Mesodermal cell (in vitro differentiated cells): ENCODE measurements at regions not wholly inside any gene's neighbourhood (a gene's known extent, or its start where the extent isn't known, plus 50 kb on each side); places are given as distances from the start of the nearest gene placed in this dataset.
"Not testable (repeated sequence)": the region's sequence is repeated elsewhere in the genome, so short reads cannot be mapped to it uniquely, and the experiment has no call there.

ENCODE experiments used
- H3K27ac ChIP-seq: 2 replicates; pipeline ENCODE4 v1.7.0; 2013; ENCODE audit warnings: mild to moderate bottlenecking, low read depth, low read length, moderate library complexity; ENCODE audit not compliant: severe bottlenecking
- H3K36me3 ChIP-seq: 2 replicates; pipeline ENCODE4 v1.7.1; 2013; ENCODE audit warnings: mild to moderate bottlenecking, low read length, moderate library complexity; ENCODE audit not compliant: control insufficient read depth, insufficient read depth
- H3K4me1 ChIP-seq: one replicate; pipeline ENCODE4 v1.7.1; 2013; ENCODE audit warnings: mild to moderate bottlenecking, low read length; ENCODE audit not compliant: insufficient read depth, control insufficient read depth, poor library complexity, severe bottlenecking
- H3K4me3 ChIP-seq: 2 replicates; pipeline ENCODE4 v1.7.0; 2013; ENCODE audit warnings: low read length, control low read depth, mild to moderate bottlenecking; ENCODE audit not compliant: insufficient read depth, poor library complexity, severe bottlenecking; ENCODE audit errors: extremely low read depth
- H3K9me3 ChIP-seq: 2 replicates; pipeline ENCODE4 v1.7.1; 2013; ENCODE audit warnings: mild to moderate bottlenecking, low read length, moderate library complexity; ENCODE audit not compliant: control insufficient read depth
- WGBS, 2 experiments: methylation state at CpG; one replicate each; pipeline ENCODE4 v1.1.5; 2013; ENCODE audit warnings: missing lambda C conversion rate in 2 of 2; ENCODE audit not compliant: insufficient coverage in 2 of 2; 5-methylcytosine and 5-hydroxymethylcytosine counted together

GRCh38 chr9:90137801-90138200 is 504.8 kb downstream of the DIRAS2 start:
- no peaks in the 10 kb centered on the region for H3K4me1 ChIP-seq
- H3K27ac ChIP-seq = no peak overlapping the region
- H3K36me3 ChIP-seq = no peaks in the 10 kb centered on the region
- H3K4me3 ChIP-seq = no peak overlapping the region
- WGBS, 2 experiments = 83% methylated on average over 1 of the region's 1 CpG; no CpG with 5 or more reads in 1 of the 2 experiments
- H3K9me3 ChIP-seq = no peaks in the 10 kb centered on the region

- H3K4me3 ChIP-seq = no peak overlapping the region
- 80 to 94% methylated on average over 5 to 7 of the region's 7 CpGs for WGBS, 2 experiments
Observed at GRCh38 chr9:90140131-90140818, 502.3 kb downstream of the DIRAS2 start.

GRCh38 chr9:90141723-90142122 is 500.9 kb downstream of the DIRAS2 start:
- Histone ChIP-seq H3K4me3 (no peak overlapping the region), H3K36me3 (no peaks in the 10 kb centered on the region), H3K4me1 (no peaks in the 10 kb centered on the region), H3K9me3 (no peaks in the 10 kb centered on the region), H3K27ac (no peak overlapping the region)
- WGBS, 2 experiments = 60% methylated on average over 1 of the region's 5 CpGs; no CpG with 5 or more reads in 1 of the 2 experiments

More at GRCh38 chr9:90140131-90140818, 502.3 kb downstream of the DIRAS2 start:
- Histone ChIP-seq H3K4me1 (no peaks in the 10 kb centered on the region), H3K9me3 (no peaks in the 10 kb centered on the region), H3K27ac (no peak overlapping the region), H3K36me3 (no peaks in the 10 kb centered on the region)

GRCh38 chr9:90142580-90142979 is 500.0 kb downstream of the DIRAS2 start:
- 21 to 24% methylated on average over 3 to 5 of the region's 5 CpGs for WGBS, 2 experiments
- Histone ChIP-seq H3K36me3 (no peaks in the 10 kb centered on the region), H3K4me1 (no peaks in the 10 kb centered on the region), H3K27ac (no peak overlapping the region), H3K9me3 (no peaks in the 10 kb centered on the region), H3K4me3 (no peak overlapping the region)

- Histone ChIP-seq H3K4me3 (no peak overlapping the region), H3K27ac (no peak overlapping the region), H3K36me3 (no peaks in the 10 kb centered on the region), H3K9me3 (no peaks in the 10 kb centered on the region), H3K4me1 (no peaks in the 10 kb centered on the region)
- WGBS, 2 experiments = no CpG with 5 or more reads among the region's 3 CpGs
Observed at GRCh38 chr9:90147426-90147825, 495.2 kb downstream of the DIRAS2 start.

GRCh38 chr9:90156318-90156717 is 486.3 kb downstream of the DIRAS2 start:
- H3K4me1 ChIP-seq = no peaks in the 10 kb centered on the region
- no peak overlapping the region for H3K4me3 ChIP-seq
- no peak overlapping the region for H3K27ac ChIP-seq
- H3K9me3 ChIP-seq = no peaks in the 10 kb centered on the region
- H3K36me3 ChIP-seq = no peaks in the 10 kb centered on the region
- WGBS, 2 experiments = 100% methylated on average over 1 of the region's 2 CpGs; no CpG with 5 or more reads in 1 of the 2 experiments

GRCh38 chr9:90162326-90162725 is 480.3 kb downstream of the DIRAS2 start:
- Histone ChIP-seq H3K9me3 (no peaks in the 10 kb centered on the region), H3K4me1 (no peaks in the 10 kb centered on the region), H3K4me3 (no peak overlapping the region), H3K27ac (no peak overlapping the region), H3K36me3 (no peaks in the 10 kb centered on the region)
- 81 to 91% methylated on average over 4 to 5 of the region's 5 CpGs for WGBS, 2 experiments

GRCh38 chr9:90162819-90163218 is 479.8 kb downstream of the DIRAS2 start:
- no peaks in the 10 kb centered on the region for H3K9me3 ChIP-seq
- no peaks in the 10 kb centered on the region for H3K36me3 ChIP-seq
- H3K27ac ChIP-seq = no peak overlapping the region
- H3K4me3 ChIP-seq = no peak overlapping the region
- 43 to 90% methylated on average over 1 of the region's 3 CpGs for WGBS, 2 experiments
- H3K4me1 ChIP-seq = no peaks in the 10 kb centered on the region

- 92 to 100% methylated on average over 4 to 6 of the region's 6 CpGs for WGBS, 2 experiments
- Histone ChIP-seq H3K9me3 (no peaks in the 10 kb centered on the region), H3K36me3 (no peaks in the 10 kb centered on the region), H3K4me1 (no peaks in the 10 kb centered on the region), H3K27ac (no peak overlapping the region), H3K4me3 (no peak overlapping the region)
Observed at GRCh38 chr9:90165281-90165680, 477.3 kb downstream of the DIRAS2 start.

- H3K36me3 ChIP-seq, H3K9me3 ChIP-seq, H3K4me3 ChIP-seq, H3K4me1 ChIP-seq, H3K27ac ChIP-seq: not testable (repeated sequence)
- WGBS, 2 experiments = 0 to 9% methylated on average over 1 of the region's 3 CpGs
Observed at GRCh38 chr9:90166374-90166773, 476.2 kb downstream of the DIRAS2 start.

GRCh38 chr9:90167914-90168313 is 474.7 kb downstream of the DIRAS2 start:
- no peak overlapping the region for H3K27ac ChIP-seq
- H3K4me3 ChIP-seq = no peak overlapping the region
- peaks cover 3% of the 10 kb centered on the region for H3K9me3 ChIP-seq
- no peaks in the 10 kb centered on the region for H3K4me1 ChIP-seq
- H3K36me3 ChIP-seq = no peaks in the 10 kb centered on the region
- 92 to 100% methylated on average over 1 of the region's 2 CpGs for WGBS, 2 experiments
